Gastroesophageal sphincter (tissue), 4 donors: ENCODE measurements at regions not wholly inside any gene's neighbourhood (a gene's known extent, or its start where the extent isn't known, plus 50 kb on each side); places are given as distances from the start of the nearest gene placed in this dataset.

Source experiments
- ATAC-seq: fragments of 150-250 bp; one replicate; pipeline ENCODE4 v1.9.1; 2016; ENCODE audit warnings: mild to moderate bottlenecking, moderate library complexity
- H3K27ac ChIP-seq, 4 donors: fragments of 200-600 bp; sonication (generic) in 3 of 4; 1 replicate in 3 of 4; 2 replicates in 1 of 4; pipeline ENCODE4 v1.5.1; 2016 to 2019
- H3K27me3 ChIP-seq: fragments of 200-600 bp; sonication (generic); one replicate; pipeline ENCODE4 v1.5.1; 2019
- H3K36me3 ChIP-seq, 2 donors: fragments of 200-600 bp; sonication (generic); one replicate each; pipeline ENCODE4 v1.5.1; 2019; ENCODE audit warnings: control low read depth in 1 of 2
- H3K4me1 ChIP-seq, 3 donors: fragments of 200-600 bp; sonication (generic); 1 replicate in 2 of 3; 2 replicates in 1 of 3; pipeline ENCODE4 v1.5.1; 2016 to 2019; ENCODE audit warnings: control low read depth in 2 of 3
- H3K4me3 ChIP-seq, 2 donors: fragments of 200-600 bp; sonication (generic); one replicate each; pipeline ENCODE4 v1.5.1; 2019; ENCODE audit warnings: mild to moderate bottlenecking in 1 of 2, moderate library complexity in 1 of 2
- H3K9me3 ChIP-seq, 3 donors: fragments of 200-600 bp; sonication (generic); one replicate each; pipeline ENCODE4 v1.5.1; 2017 to 2019; ENCODE audit warnings: control low read depth in 2 of 3
- EP300 ChIP-seq: sonication (generic); formaldehyde crosslinking; IDR thresholded peaks from one replicate; pipeline ENCODE4 v1.6.1; 2017; ENCODE audit warnings: antibody characterized with exemption, mild to moderate bottlenecking
- POLR2A ChIP-seq, 2 donors: fragments of 450-650 bp; IDR thresholded peaks; one replicate each; pipeline ENCODE4 v1.6.1; 2017; ENCODE audit warnings: antibody characterized with exemption in 2 of 2, mild to moderate bottlenecking in 2 of 2, moderate library complexity in 1 of 2
- POLR2AphosphoS5 ChIP-seq: sonication (generic); formaldehyde crosslinking; IDR thresholded peaks from one replicate; pipeline ENCODE4 v1.6.1; 2017; ENCODE audit warnings: antibody characterized with exemption
- WGBS, 2 donors: methylation state at CpG; one replicate each; pipeline ENCODE4 v1.1.5; 2018; ENCODE audit warnings: low coverage in 1 of 2; 5-methylcytosine and 5-hydroxymethylcytosine counted together
- TF ChIP-seq, protein P1 (sequence below), 4 experiments: fragments of 200-600 bp in 2 of 4; fragments of 450-650 bp in 2 of 4; sonication (generic) in 1 of 4; IDR thresholded peaks; one replicate each; pipeline ENCODE4 v1.5.1; 2017 to 2019; ENCODE audit warnings: antibody characterized with exemption in 4 of 4, mild to moderate bottlenecking in 2 of 4, moderate library complexity in 2 of 4

DNA sequence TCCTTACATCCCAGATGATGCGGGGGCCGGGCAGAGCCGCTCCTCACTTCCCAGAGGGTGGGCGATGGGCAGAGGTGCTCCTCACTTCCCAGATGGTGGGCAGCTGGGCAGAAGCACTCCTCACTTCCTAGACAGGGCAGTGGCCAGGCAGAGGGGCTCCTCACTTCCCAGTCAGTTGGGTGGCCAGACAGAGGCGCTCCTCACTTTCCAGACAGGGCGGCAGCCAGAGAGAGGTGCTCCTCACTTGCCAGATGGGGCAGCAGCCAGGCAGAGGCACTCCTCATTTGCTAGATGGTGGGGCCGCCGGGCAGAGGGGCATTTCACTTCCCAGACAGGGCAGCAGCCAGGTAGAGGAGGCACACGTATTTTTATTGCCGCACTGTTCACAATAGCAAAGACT, 622.0 kb upstream of the KCNMB2 start:
- TF ChIP-seq EP300 (no peak), POLR2A (IDR thresholded peaks at IDR 0.05) (no peak), POLR2AphosphoS5 (no peak)
- TF ChIP-seq, protein P1, sequence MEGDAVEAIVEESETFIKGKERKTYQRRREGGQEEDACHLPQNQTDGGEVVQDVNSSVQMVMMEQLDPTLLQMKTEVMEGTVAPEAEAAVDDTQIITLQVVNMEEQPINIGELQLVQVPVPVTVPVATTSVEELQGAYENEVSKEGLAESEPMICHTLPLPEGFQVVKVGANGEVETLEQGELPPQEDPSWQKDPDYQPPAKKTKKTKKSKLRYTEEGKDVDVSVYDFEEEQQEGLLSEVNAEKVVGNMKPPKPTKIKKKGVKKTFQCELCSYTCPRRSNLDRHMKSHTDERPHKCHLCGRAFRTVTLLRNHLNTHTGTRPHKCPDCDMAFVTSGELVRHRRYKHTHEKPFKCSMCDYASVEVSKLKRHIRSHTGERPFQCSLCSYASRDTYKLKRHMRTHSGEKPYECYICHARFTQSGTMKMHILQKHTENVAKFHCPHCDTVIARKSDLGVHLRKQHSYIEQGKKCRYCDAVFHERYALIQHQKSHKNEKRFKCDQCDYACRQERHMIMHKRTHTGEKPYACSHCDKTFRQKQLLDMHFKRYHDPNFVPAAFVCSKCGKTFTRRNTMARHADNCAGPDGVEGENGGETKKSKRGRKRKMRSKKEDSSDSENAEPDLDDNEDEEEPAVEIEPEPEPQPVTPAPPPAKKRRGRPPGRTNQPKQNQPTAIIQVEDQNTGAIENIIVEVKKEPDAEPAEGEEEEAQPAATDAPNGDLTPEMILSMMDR (IDR thresholded peaks at IDR 0.05), result no peak
- no peak for ATAC-seq
- H3K4me1 ChIP-seq, result no peaks in the 10 kb centered on the region
- no peak overlapping the region for H3K4me3 ChIP-seq
- WGBS, 2 donors, result 100% methylated on average over 1 of the region's 10 CpGs; no CpG with 5 or more reads in 1 of the 2 donors
- no peak overlapping the region for H3K27ac ChIP-seq
- H3K9me3 ChIP-seq, result no peaks in the 10 kb centered on the region
- no peaks in the 10 kb centered on the region for H3K36me3 ChIP-seq
- no peaks in the 10 kb centered on the region for H3K27me3 ChIP-seq

DNA sequence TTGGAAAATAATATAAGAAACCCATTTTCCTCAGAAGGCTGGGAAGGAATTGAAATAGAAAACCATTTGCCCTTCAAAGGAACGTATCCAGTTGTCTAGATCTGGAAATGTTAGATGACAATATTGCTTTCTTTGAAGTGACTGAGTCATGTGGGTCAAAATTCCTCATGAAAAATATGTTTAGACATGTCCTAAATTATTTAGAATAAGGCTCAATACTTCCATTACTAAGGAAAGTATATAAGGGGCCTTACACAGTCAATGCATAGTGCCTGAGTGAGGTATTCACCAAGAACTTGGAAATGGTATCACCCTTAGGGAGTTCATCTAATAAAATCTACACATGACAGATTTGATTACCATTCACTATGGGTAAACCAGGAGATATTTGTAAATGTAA, 619.8 kb upstream of the KCNMB2 start:
- Histone ChIP-seq H3K4me1 (no peaks in the 10 kb centered on the region), H3K9me3 (no peaks in the 10 kb centered on the region), H3K4me3 (no peak overlapping the region), H3K36me3 (no peaks in the 10 kb centered on the region), H3K27ac (no peak overlapping the region), H3K27me3 (no peaks in the 10 kb centered on the region)
- no peak for ATAC-seq
- WGBS, 2 donors, result 67 to 86% methylated on average over 1 of the region's 1 CpG
- TF ChIP-seq, protein P1 (IDR thresholded peaks at IDR 0.05), result no peak
- no peak for TF ChIP-seq EP300
- TF ChIP-seq POLR2AphosphoS5, result no peak
- TF ChIP-seq POLR2A (IDR thresholded peaks at IDR 0.05), result no peak

DNA sequence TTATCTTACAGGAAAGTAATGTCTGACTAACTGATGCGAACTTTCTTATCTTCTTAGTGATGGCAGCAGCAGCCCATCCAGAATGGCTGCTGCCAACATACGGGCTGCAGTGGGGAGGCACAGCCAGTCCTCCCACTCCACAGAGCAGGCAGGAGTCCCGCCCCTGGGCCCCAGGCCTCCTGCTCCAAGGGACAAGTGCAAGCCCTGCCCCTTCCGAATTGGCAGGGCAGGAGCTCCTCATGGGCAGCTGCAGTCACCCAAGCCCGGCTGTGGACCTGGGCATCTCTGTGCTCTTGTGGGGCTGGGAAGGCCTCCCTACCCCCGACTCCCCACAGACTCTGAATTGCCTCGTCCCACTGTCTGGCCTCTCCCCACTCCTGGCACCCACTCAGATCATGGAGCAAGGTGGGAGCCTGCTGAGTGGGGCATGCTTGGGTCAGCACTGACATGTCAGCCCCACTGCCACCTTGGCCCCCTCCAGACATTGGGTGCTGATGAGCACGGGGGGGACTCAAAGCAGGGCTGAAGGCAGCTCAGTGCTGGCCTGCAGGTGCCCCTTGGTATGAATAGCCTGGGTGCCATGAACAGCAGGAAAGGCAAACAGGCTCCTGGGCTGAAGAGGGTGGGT, 618.9 kb upstream of the KCNMB2 start:
- TF ChIP-seq POLR2AphosphoS5 (no peak), POLR2A (IDR thresholded peaks at IDR 0.05) (no peak), EP300 (no peak)
- TF ChIP-seq, protein P1 (IDR thresholded peaks at IDR 0.05), result no peak
- WGBS, 2 donors, result 88% methylated on average over 2 of the region's 8 CpGs; no CpG with 5 or more reads in 1 of the 2 donors
- Histone ChIP-seq H3K27me3 (no peaks in the 10 kb centered on the region), H3K4me1 (no peaks in the 10 kb centered on the region), H3K27ac (no peak overlapping the region), H3K9me3 (no peaks in the 10 kb centered on the region), H3K36me3 (no peaks in the 10 kb centered on the region), H3K4me3 (no peak overlapping the region)
- ATAC-seq, result no peak

DNA sequence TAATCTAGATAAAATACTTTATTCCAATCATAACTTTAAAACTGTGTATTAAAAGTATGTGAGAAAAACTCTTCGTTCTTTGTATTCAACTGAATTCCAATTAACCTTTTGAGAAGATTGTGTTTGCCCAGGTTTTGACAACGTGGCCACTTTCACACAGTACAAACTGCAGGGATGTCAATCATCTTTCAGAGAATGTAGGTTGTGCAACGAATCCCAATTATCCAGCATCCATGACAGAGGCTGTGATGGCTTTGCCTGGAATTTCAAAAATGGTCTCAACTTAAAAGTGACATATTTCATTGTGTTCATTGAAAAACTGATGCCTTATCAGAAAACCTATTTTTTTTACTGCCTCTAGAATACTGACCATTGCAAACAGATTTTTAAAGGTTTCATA, 615.1 kb upstream of the KCNMB2 start:
- Histone ChIP-seq H3K27ac (no peak overlapping the region), H3K27me3 (no peaks in the 10 kb centered on the region), H3K36me3 (no peaks in the 10 kb centered on the region), H3K4me3 (no peak overlapping the region), H3K9me3 (no peaks in the 10 kb centered on the region), H3K4me1 (no peaks in the 10 kb centered on the region)
- no peak for ATAC-seq
- TF ChIP-seq, protein P1 (IDR thresholded peaks at IDR 0.05), result no peak
- WGBS, 2 donors, result 86 to 89% methylated on average over 3 of the region's 3 CpGs

DNA sequence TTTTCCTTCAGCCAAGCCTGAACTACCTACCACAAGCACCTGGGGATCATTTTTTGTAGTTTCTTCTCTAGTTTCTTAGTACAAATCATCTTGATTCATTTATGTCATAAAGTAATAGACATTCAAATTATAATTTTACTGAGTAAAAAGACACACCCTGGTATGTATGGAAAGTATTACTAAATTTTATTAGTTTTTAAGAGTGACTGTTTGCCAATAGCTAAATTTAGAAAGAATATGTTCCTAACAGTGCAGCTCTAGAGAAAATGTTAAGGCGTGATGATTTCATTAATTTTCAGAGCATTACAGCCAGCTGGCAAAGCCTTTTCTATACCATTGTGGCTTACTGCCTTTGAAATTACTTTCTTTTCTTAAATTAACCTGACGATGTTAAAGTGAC, 612.0 kb upstream of the KCNMB2 start:
- peaks cover 0 to 11% (median 4%) of the 10 kb centered on the region in 3 donors for H3K4me1 ChIP-seq
- WGBS, 2 donors, result 82 to 92% methylated on average over 2 of the region's 2 CpGs
- TF ChIP-seq, protein P1 (IDR thresholded peaks at IDR 0.05), result no peak
- TF ChIP-seq POLR2AphosphoS5 (no peak), POLR2A (IDR thresholded peaks at IDR 0.05) (no peak), EP300 (no peak)
- no peaks in the 10 kb centered on the region for H3K9me3 ChIP-seq
- ATAC-seq, result no peak
- H3K27me3 ChIP-seq, result no peaks in the 10 kb centered on the region
- H3K4me3 ChIP-seq, result no peak overlapping the region
- no peaks in the 10 kb centered on the region for H3K36me3 ChIP-seq
- no peak overlapping the region for H3K27ac ChIP-seq
